Neural progenitor cell (in vitro differentiated cells): ENCODE measurements at regions not wholly inside any gene's neighbourhood (a gene's known extent, or its start where the extent isn't known, plus 50 kb on each side); places are given as distances from the start of the nearest gene placed in this dataset.

Source experiments
- EZH2 ChIP-seq: fragments of 200-600 bp; sonication (generic); IDR thresholded peaks from 2 replicates; pipeline ENCODE4 v1.6.1; 2017; ENCODE audit warnings: antibody characterized with exemption, mild to moderate bottlenecking, moderate library complexity
- TF ChIP-seq, protein P1 (sequence below): fragments of 200-600 bp; sonication (generic); IDR thresholded peaks from 2 replicates; pipeline ENCODE4 v1.5.1; 2017; ENCODE audit warnings: antibody characterized with exemption, mild to moderate bottlenecking

DNA sequence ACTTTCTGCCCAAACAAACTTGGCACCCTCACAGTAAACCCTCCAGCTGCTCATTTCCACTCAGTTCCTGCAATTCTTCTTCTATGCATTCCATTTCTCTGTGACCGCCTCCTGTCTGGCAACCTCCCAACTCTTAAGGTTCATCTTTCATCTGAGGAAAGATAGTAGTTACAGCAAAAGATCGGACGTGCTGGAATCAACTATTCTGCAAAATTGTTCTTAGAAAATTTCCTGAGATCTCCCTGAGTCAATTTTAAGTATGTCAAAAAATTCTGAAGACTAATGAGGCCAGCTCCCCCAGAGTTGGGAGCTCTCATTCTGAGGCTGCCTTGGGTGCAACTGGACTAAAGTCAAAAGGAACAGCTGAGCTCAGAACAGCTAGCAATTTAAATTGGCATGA is 1026.0 kb downstream of the ADGRL3 start:
- no peak for TF ChIP-seq EZH2
- TF ChIP-seq, protein P1, sequence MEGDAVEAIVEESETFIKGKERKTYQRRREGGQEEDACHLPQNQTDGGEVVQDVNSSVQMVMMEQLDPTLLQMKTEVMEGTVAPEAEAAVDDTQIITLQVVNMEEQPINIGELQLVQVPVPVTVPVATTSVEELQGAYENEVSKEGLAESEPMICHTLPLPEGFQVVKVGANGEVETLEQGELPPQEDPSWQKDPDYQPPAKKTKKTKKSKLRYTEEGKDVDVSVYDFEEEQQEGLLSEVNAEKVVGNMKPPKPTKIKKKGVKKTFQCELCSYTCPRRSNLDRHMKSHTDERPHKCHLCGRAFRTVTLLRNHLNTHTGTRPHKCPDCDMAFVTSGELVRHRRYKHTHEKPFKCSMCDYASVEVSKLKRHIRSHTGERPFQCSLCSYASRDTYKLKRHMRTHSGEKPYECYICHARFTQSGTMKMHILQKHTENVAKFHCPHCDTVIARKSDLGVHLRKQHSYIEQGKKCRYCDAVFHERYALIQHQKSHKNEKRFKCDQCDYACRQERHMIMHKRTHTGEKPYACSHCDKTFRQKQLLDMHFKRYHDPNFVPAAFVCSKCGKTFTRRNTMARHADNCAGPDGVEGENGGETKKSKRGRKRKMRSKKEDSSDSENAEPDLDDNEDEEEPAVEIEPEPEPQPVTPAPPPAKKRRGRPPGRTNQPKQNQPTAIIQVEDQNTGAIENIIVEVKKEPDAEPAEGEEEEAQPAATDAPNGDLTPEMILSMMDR, result no peak
